MM.1S (cell line): ENCODE measurements at regions not wholly inside any gene's neighbourhood (a gene's known extent, or its start where the extent isn't known, plus 50 kb on each side); places are given as distances from the start of the nearest gene placed in this dataset.

ENCODE experiments used
- DNase-seq: peaks from one replicate; pipeline ENCODE4 v3.0.0-alpha.2; 2015
- H2AFZ ChIP-seq: fragments of 300-600 bp; sonication (generic); 2 replicates; pipeline ENCODE4 v1.6.0; 2016; ENCODE audit warnings: antibody characterized with exemption, low read length
- H3F3A ChIP-seq: fragments of 300-600 bp; sonication (generic); 2 replicates; pipeline ENCODE4 v1.6.1; 2016; ENCODE audit warnings: mild to moderate bottlenecking, antibody characterized with exemption, low read length, moderate library complexity, mixed read lengths; ENCODE audit not compliant: insufficient read depth
- H3K27ac ChIP-seq: fragments of 300-600 bp; sonication (generic); 2 replicates; pipeline ENCODE4 v1.5.1; 2016; ENCODE audit warnings: mild to moderate bottlenecking, low read length
- H3K27me3 ChIP-seq: fragments of 300-600 bp; sonication (generic); replicated peaks from 2 replicates; pipeline ENCODE4 v1.6.0; 2016; ENCODE audit warnings: low read length; ENCODE audit not compliant: insufficient read depth
- H3K36me3 ChIP-seq: fragments of 300-600 bp; sonication (generic); replicated peaks from 2 replicates; pipeline ENCODE4 v1.6.1; 2016; ENCODE audit warnings: mild to moderate bottlenecking, low read length, mixed read lengths; ENCODE audit not compliant: insufficient read depth
- H3K4me1 ChIP-seq: fragments of 300-600 bp; sonication (generic); 2 replicates; pipeline ENCODE4 v1.6.1; 2016; ENCODE audit warnings: low read length, mixed read lengths
- H3K4me2 ChIP-seq: fragments of 300-600 bp; sonication (generic); 2 replicates; pipeline ENCODE4 v1.6.0; 2016; ENCODE audit warnings: low read depth, low read length
- H3K4me3 ChIP-seq: fragments of 300-600 bp; sonication (generic); 2 replicates; pipeline ENCODE4 v1.5.1; 2016; ENCODE audit warnings: low read length, mixed read lengths
- H3K79me2 ChIP-seq: fragments of 300-600 bp; sonication (generic); 2 replicates; pipeline ENCODE4 v1.6.1; 2016; ENCODE audit warnings: mixed run types, low read length, mixed read lengths
- H3K9ac ChIP-seq: fragments of 300-600 bp; sonication (generic); 2 replicates; pipeline ENCODE4 v1.6.1; 2016; ENCODE audit warnings: low read length, mixed read lengths
- H3K9me2 ChIP-seq: fragments of 300-600 bp; sonication (generic); replicated peaks from 2 replicates; pipeline ENCODE4 v1.6.1; 2016; ENCODE audit warnings: mild to moderate bottlenecking, low read length, mixed read lengths; ENCODE audit not compliant: insufficient read depth
- H3K9me3 ChIP-seq: fragments of 300-600 bp; sonication (generic); replicated peaks from 2 replicates; pipeline ENCODE4 v1.6.1; 2016; ENCODE audit warnings: mild to moderate bottlenecking, low read length, mixed read lengths; ENCODE audit not compliant: insufficient read depth
- H4K20me1 ChIP-seq: fragments of 300-600 bp; sonication (generic); 2 replicates; pipeline ENCODE4 v1.6.1; 2016; ENCODE audit warnings: mild to moderate bottlenecking, low read length, moderate library complexity, mixed read lengths; ENCODE audit not compliant: insufficient read depth
- CTCF ChIP-seq: fragments of 300-600 bp; sonication (generic); IDR thresholded peaks from 2 replicates; pipeline ENCODE4 v1.5.1; 2016; ENCODE audit warnings: antibody characterized with exemption, low read length, mixed read lengths
- EZH2 ChIP-seq: fragments of 300-600 bp; sonication (generic); optimal IDR thresholded peaks from 2 replicates; pipeline ENCODE3; 2017; ENCODE audit warnings: low read depth, mild to moderate bottlenecking, antibody characterized with exemption, low read length, mixed read lengths
- EZH2phosphoT487 ChIP-seq: fragments of 300-600 bp; sonication (generic); IDR thresholded peaks from 2 replicates; pipeline ENCODE4 v1.6.1; 2018; ENCODE audit warnings: antibody characterized with exemption, low read length

GRCh38 chr13:106710266-106710665 is 142.3 kb upstream of the ARGLU1 start:
- Histone ChIP-seq H3K9ac (no peak overlapping the region), H3K4me2 (no peak overlapping the region), H4K20me1 (no peaks in the 10 kb centered on the region), H3K9me2 (no peaks in the 10 kb centered on the region), H3K4me3 (no peak overlapping the region), H3K4me1 (no peaks in the 10 kb centered on the region), H2AFZ (no peak overlapping the region), H3K27me3 (no peaks in the 10 kb centered on the region), H3K27ac (no peak overlapping the region), H3K79me2 (no peaks in the 10 kb centered on the region), H3K9me3 (no peaks in the 10 kb centered on the region), H3K36me3 (no peaks in the 10 kb centered on the region), H3F3A (no peaks in the 10 kb centered on the region)
- TF ChIP-seq EZH2 (no peak), CTCF (no peak), EZH2phosphoT487 (no peak)
- DNase-seq = no peak

DNA sequence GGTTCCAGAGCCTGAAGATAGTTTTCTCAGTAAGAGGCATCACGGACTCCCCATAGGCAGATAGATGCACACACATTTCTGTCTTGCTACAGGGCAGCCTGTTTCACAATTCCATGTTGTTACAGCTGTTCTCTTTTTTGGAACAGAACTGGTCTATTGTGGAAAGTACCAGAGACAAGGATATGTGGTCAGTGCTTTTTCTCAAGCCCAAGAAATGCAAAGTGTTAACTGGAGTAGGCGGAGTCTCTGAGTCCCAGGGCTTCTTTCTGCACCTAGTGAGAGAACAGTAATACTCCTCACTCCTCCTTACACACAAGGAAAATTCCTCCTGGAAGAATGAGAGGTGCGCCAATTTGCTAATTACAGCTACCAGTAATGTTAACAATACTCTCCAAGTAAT is 141.6 kb upstream of the ARGLU1 start:
- H3K79me2 ChIP-seq = no peaks in the 10 kb centered on the region
- no peak overlapping the region for H3K27ac ChIP-seq
- no peaks in the 10 kb centered on the region for H3F3A ChIP-seq
- H3K4me2 ChIP-seq = no peak overlapping the region
- no peak overlapping the region for H3K4me3 ChIP-seq
- H3K9ac ChIP-seq = no peak overlapping the region
- H4K20me1 ChIP-seq = no peaks in the 10 kb centered on the region
- H3K27me3 ChIP-seq = no peaks in the 10 kb centered on the region
- no peaks in the 10 kb centered on the region for H3K9me2 ChIP-seq
- no peaks in the 10 kb centered on the region for H3K9me3 ChIP-seq
- TF ChIP-seq EZH2 (no peak), CTCF (no peak), EZH2phosphoT487 (no peak)
- H3K36me3 ChIP-seq = no peaks in the 10 kb centered on the region
- no peaks in the 10 kb centered on the region for H3K4me1 ChIP-seq
- no peak overlapping the region for H2AFZ ChIP-seq
- DNase-seq = no peak

- no peaks in the 10 kb centered on the region for H3K9me3 ChIP-seq
- no peaks in the 10 kb centered on the region for H3K36me3 ChIP-seq
- H3K4me3 ChIP-seq = no peak overlapping the region
- DNase-seq = no peak
- no peak overlapping the region for H2AFZ ChIP-seq
- no peaks in the 10 kb centered on the region for H3K27me3 ChIP-seq
- no peak overlapping the region for H3K9ac ChIP-seq
- no peaks in the 10 kb centered on the region for H3K4me1 ChIP-seq
- no peaks in the 10 kb centered on the region for H3K9me2 ChIP-seq
- TF ChIP-seq CTCF = no peak
- TF ChIP-seq EZH2 = no peak
- no peak for TF ChIP-seq EZH2phosphoT487
- no peaks in the 10 kb centered on the region for H4K20me1 ChIP-seq
- H3K79me2 ChIP-seq = no peaks in the 10 kb centered on the region
- no peak overlapping the region for H3K27ac ChIP-seq
- no peak overlapping the region for H3K4me2 ChIP-seq
- no peaks in the 10 kb centered on the region for H3F3A ChIP-seq
These were observed 134.6 kb upstream of the ARGLU1 start for GRCh38 chr13:106702505-106702904.
